ENCODE measurements at regions not wholly inside any gene's neighbourhood (a gene's known extent, or its start where the extent isn't known, plus 50 kb on each side); places are given as distances from the start of the nearest gene placed in this dataset.

- TF ChIP-seq CTCF (IDR thresholded peaks at IDR 0.05): no peak
- no peak for TF ChIP-seq POLR2A (IDR thresholded peaks at IDR 0.05)
Measured at GRCh38 chr2:37812941-37813730, 112.0 kb upstream of the RMDN2 start.

Measured in esophagus squamous epithelium (tissue), 4 donors.